CD8-positive, alpha-beta memory T cell (primary cell): ENCODE measurements at regions not wholly inside any gene's neighbourhood (a gene's known extent, or its start where the extent isn't known, plus 50 kb on each side); places are given as distances from the start of the nearest gene placed in this dataset.

ENCODE experiments used
- CTCF ChIA-PET: fragments of 350-600 bp; sonication (Branson Sonifier 250); formaldehyde crosslinking; loops from one replicate; lab custom pipeline; 2021; ENCODE audit warnings: antibody characterized with exemption; lab: Charles Lee
- POLR2A ChIA-PET: fragments of 350-600 bp; sonication (Branson Sonifier 250); formaldehyde crosslinking; loops from one replicate; lab custom pipeline; 2021; ENCODE audit warnings: antibody characterized with exemption; lab: Charles Lee
- DNase-seq, 5 donors: peaks; one replicate each; pipeline versions ENCODE4 v3.0.0 to v3.0.0-alpha.2; 2020 to 2022; ENCODE audit warnings: mixed read lengths in 1 of 5
- H3K27ac ChIP-seq: one replicate; pipeline ENCODE4 v1.7.0; 2013; ENCODE audit warnings: low read depth, mild to moderate bottlenecking, low read length, moderate library complexity
- H3K27me3 ChIP-seq: 2 replicates; pipeline ENCODE4 v1.7.0; 2013; ENCODE audit warnings: low read length, mild to moderate bottlenecking; ENCODE audit not compliant: insufficient read depth, poor library complexity, severe bottlenecking
- H3K36me3 ChIP-seq: 2 replicates; pipeline ENCODE4 v1.7.0; 2013; ENCODE audit warnings: mild to moderate bottlenecking, low read length, moderate library complexity; ENCODE audit not compliant: insufficient read depth
- H3K4me1 ChIP-seq: 2 replicates; pipeline ENCODE4 v1.7.0; 2013; ENCODE audit warnings: mild to moderate bottlenecking, low read length, moderate library complexity; ENCODE audit not compliant: insufficient read depth
- H3K4me3 ChIP-seq: 2 replicates; pipeline ENCODE4 v1.7.0; 2013; ENCODE audit warnings: mild to moderate bottlenecking, low read length
- H3K9me3 ChIP-seq: 2 replicates; pipeline ENCODE4 v1.7.0; 2013; ENCODE audit warnings: mild to moderate bottlenecking, low read length
- H3K27ac Mint-ChIP-seq, 8 donors: one replicate each; pipeline ENCODE4 v1.8.0; 2020 to 2021; ENCODE audit warnings: mixed read lengths in 8 of 8, mild to moderate bottlenecking in 6 of 8, inconsistent platforms in 3 of 8, moderate library complexity in 3 of 8
- H3K27me3 Mint-ChIP-seq, 2 donors: one replicate each; pipeline ENCODE4 v1.8.0; 2020 to 2021; ENCODE audit warnings: mixed read lengths in 2 of 2, mild to moderate bottlenecking in 1 of 2, moderate library complexity in 1 of 2
- H3K36me3 Mint-ChIP-seq, 3 donors: one replicate each; pipeline ENCODE4 v1.8.0; 2020 to 2021; ENCODE audit warnings: mixed read lengths in 3 of 3, inconsistent platforms in 1 of 3, mild to moderate bottlenecking in 1 of 3
- H3K4me1 Mint-ChIP-seq, 3 donors: one replicate each; pipeline ENCODE4 v1.8.0; 2020 to 2021; ENCODE audit warnings: mixed read lengths in 3 of 3, inconsistent platforms in 1 of 3, mild to moderate bottlenecking in 1 of 3
- H3K4me3 Mint-ChIP-seq, 7 donors: one replicate each; pipeline ENCODE4 v1.8.0; 2020 to 2021; ENCODE audit warnings: mixed read lengths in 7 of 7, mild to moderate bottlenecking in 6 of 7, moderate library complexity in 4 of 7, inconsistent platforms in 2 of 7
- H3K9me3 Mint-ChIP-seq, 5 donors: one replicate each; pipeline ENCODE4 v1.8.0; 2020 to 2022; ENCODE audit warnings: mixed read lengths in 5 of 5, mild to moderate bottlenecking in 3 of 5, moderate library complexity in 2 of 5, inconsistent platforms in 1 of 5

DNA sequence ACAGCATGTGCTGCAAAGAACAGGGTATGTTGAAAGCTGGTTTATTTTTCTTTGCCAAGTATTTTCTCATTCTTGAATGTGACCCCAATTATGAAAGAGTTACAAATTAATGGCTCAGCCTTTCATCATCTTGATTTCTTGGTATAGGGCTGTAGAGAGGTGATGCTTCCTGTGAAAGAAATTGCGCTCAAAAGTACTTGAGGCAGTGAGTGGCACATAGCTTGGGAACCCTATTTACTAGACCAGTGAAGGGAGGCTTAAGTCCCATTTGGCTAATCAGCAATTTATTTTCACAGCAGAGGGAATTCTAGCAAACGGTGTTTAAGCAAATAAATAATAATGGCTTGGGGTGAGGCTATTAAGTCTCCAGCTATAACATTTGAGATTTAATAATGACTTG is 153.9 kb upstream of the MIS18BP1 start:
- Mint-ChIP-seq H3K9me3 (peaks cover 3 to 7% (median 6%) of the 10 kb centered on the region in 5 donors), H3K4me3 (no peak overlapping the region), H3K27me3 (no peaks in the 10 kb centered on the region), H3K27ac (no peak overlapping the region), H3K4me1 (no peaks in the 10 kb centered on the region), H3K36me3 (no peaks in the 10 kb centered on the region)
- no peak overlapping the region for H3K4me3 ChIP-seq
- no peak overlapping the region for H3K27ac ChIP-seq
- no peak for DNase-seq
- H3K4me1 ChIP-seq, result no peaks in the 10 kb centered on the region
- POLR2A ChIA-PET, result no interaction called here
- CTCF ChIA-PET, result no interaction called here
- H3K9me3 ChIP-seq, result no peaks in the 10 kb centered on the region
- no peaks in the 10 kb centered on the region for H3K36me3 ChIP-seq
- H3K27me3 ChIP-seq, result no peaks in the 10 kb centered on the region

DNA sequence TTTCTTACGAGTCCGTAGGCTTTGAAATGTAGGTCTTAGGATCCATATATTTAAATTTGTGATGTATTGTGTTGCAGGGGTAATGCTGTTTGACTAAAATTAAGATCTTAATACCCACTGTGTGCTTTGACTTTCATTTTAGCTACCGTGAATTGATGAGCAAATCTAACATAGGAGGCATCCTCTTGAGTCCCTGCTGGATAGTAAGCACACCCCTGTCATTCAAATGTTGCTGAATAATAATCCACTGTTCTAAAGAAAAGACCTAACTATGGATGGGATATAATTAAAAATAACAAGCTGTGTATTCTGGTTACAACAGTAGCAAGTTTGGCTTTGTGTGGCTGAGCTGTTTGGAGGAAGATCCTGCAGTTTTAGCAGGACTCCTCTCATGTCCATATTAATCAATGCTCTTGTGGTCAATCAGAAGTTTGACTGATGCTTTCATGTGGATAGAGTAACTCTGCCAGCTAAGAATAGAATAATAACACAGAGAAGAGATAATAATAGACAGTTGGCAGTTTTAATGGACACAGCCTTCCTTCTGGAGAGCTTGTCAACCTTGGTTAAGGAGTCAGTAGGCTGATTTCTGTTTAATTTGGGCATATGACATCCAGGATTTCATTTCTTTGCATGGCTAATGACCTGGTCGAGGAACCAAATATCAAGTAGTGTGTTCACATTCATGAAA is 148.1 kb upstream of the MIS18BP1 start:
- peaks cover 0 to 3% (median 0%) of the 10 kb centered on the region in 5 donors for H3K9me3 Mint-ChIP-seq
- no peak overlapping the region for H3K27ac ChIP-seq
- no peaks in the 10 kb centered on the region for H3K27me3 Mint-ChIP-seq
- no peaks in the 10 kb centered on the region for H3K9me3 ChIP-seq
- no peak overlapping the region for H3K27ac Mint-ChIP-seq
- no peaks in the 10 kb centered on the region for H3K4me1 Mint-ChIP-seq
- H3K36me3 ChIP-seq, result no peaks in the 10 kb centered on the region
- no peaks in the 10 kb centered on the region for H3K4me1 ChIP-seq
- no peaks in the 10 kb centered on the region for H3K27me3 ChIP-seq
- no peak overlapping the region for H3K4me3 Mint-ChIP-seq
- H3K4me3 ChIP-seq, result no peak overlapping the region
- H3K36me3 Mint-ChIP-seq, result no peaks in the 10 kb centered on the region
- CTCF ChIA-PET, result no interaction called here
- no peak for DNase-seq
- POLR2A ChIA-PET, result no interaction called here

DNA sequence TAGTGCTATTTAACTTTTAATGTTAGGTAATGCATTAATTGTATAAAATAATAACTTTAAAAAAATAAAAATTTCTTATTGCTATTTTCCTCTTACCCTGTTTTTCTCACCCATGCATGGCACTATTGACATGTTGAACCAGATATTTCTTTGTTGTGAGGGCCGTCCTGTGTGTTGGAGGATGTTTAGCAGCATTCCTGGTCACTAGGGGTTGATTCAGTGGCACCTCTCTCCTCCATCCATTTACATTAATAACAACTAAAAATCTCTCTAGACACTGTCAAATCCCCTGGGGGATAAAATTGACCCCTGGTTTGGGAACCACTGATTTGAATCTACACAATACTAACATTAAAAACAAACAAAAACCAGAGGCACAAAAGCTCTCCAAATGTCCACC is 147.5 kb upstream of the MIS18BP1 start:
- Histone ChIP-seq H3K4me1 (no peaks in the 10 kb centered on the region), H3K36me3 (no peaks in the 10 kb centered on the region), H3K9me3 (no peaks in the 10 kb centered on the region), H3K27ac (no peak overlapping the region), H3K27me3 (no peaks in the 10 kb centered on the region), H3K4me3 (no peak overlapping the region)
- Mint-ChIP-seq H3K27ac (no peak overlapping the region), H3K4me1 (no peaks in the 10 kb centered on the region), H3K9me3 (peaks cover 0 to 3% (median 1%) of the 10 kb centered on the region in 5 donors), H3K4me3 (no peak overlapping the region), H3K27me3 (no peaks in the 10 kb centered on the region), H3K36me3 (no peaks in the 10 kb centered on the region)
- no peak for DNase-seq
- ChIA-PET POLR2A (no interaction called here), CTCF (no interaction called here)

DNA sequence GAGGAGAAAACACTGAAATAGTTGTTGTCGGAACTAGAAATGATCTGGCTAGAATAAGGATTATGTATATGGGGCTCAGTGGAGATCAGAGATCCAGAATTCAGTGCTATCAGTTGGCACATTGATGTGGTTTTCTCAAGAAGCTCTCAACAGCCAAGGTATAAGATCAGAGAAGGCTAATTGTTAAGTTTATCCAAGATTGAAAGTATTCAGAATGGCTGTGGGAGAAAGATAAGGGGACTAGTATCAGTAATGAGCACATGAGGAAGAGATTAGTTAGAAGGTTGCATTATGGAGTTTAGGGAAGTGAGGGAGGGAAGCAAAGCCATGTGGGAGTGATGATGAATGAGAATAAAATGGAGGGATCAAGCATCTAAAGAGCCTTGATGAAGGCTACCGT is 128.1 kb upstream of the MIS18BP1 start:
- no peak overlapping the region for H3K27ac ChIP-seq
- no peaks in the 10 kb centered on the region for H3K27me3 ChIP-seq
- POLR2A ChIA-PET, result no interaction called here
- Mint-ChIP-seq H3K27ac (no peak overlapping the region), H3K27me3 (no peaks in the 10 kb centered on the region), H3K9me3 (peaks cover 0 to 2% (median 0%) of the 10 kb centered on the region in 5 donors), H3K4me1 (no peaks in the 10 kb centered on the region), H3K36me3 (no peaks in the 10 kb centered on the region), H3K4me3 (no peak overlapping the region)
- H3K4me3 ChIP-seq, result no peak overlapping the region
- H3K4me1 ChIP-seq, result no peaks in the 10 kb centered on the region
- no peak for DNase-seq
- CTCF ChIA-PET, result no interaction called here
- no peaks in the 10 kb centered on the region for H3K36me3 ChIP-seq
- no peaks in the 10 kb centered on the region for H3K9me3 ChIP-seq

DNA sequence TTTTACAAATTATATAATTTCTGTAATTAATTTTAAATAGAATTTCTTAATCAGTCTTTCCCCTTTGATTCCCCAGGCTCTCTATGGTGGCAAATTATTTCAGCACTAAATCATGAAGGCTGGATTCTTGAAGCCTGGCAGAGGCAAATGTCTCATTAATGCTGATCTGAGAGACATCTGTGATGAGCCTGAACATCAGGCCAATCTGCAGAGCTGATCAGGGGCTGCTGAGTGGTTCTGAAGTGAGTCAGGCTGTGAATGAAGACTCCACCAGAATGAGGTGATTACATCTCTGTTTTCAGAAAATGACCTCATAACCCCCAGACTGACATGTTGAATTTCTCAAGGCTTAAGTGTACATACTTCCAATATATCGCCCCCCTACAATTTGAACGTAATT is 124.2 kb upstream of the MIS18BP1 start:
- Mint-ChIP-seq H3K4me1 (no peaks in the 10 kb centered on the region), H3K4me3 (no peak overlapping the region), H3K9me3 (no peaks in the 10 kb centered on the region), H3K27ac (no peak overlapping the region), H3K36me3 (no peaks in the 10 kb centered on the region), H3K27me3 (no peaks in the 10 kb centered on the region)
- H3K4me3 ChIP-seq, result no peak overlapping the region
- H3K9me3 ChIP-seq, result no peaks in the 10 kb centered on the region
- DNase-seq, result no peak
- H3K36me3 ChIP-seq, result no peaks in the 10 kb centered on the region
- H3K27ac ChIP-seq, result no peak overlapping the region
- POLR2A ChIA-PET, result no interaction called here
- no peaks in the 10 kb centered on the region for H3K27me3 ChIP-seq
- no peaks in the 10 kb centered on the region for H3K4me1 ChIP-seq
- CTCF ChIA-PET, result no interaction called here

GRCh38 chr14:45373877-45374276 is 120.9 kb upstream of the MIS18BP1 start:
- no peak overlapping the region for H3K27ac Mint-ChIP-seq
- H3K9me3 Mint-ChIP-seq, result no peaks in the 10 kb centered on the region
- POLR2A ChIA-PET, result no interaction called here

DNA sequence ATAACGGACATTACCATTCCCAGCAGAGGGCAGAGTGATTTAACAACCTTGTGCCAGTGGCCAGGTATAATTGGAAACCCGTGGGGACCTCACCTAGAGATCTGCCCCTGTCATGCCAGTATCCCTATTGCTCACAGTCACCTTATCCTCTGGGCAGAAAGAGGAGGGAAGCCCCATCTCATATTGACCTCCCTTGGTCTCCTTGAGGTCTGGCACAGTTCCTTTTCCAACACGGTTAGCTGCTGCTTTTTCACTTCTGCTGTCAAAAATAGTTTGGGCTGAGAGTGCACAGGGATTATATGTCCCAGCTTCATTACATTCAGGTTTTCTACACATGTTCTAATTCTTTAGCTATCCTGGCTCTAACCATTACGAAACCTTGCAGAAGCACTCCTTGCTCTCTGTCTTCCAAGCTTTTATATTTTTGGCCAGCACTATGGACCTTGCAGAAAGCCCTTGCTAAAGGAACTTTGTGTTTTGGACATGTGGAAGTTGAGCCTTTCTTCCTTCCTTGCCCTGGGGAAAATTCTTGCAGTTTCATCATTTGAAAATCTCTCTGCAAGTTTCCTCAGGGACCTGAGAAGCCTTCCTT is 111.7 kb upstream of the MIS18BP1 start:
- ChIA-PET CTCF (no interaction called here), POLR2A (no interaction called here)
- Mint-ChIP-seq H3K27me3 (peaks cover 0 to 3% of the 10 kb centered on the region in 2 donors), H3K4me3 (no peak overlapping the region), H3K4me1 (no peaks in the 10 kb centered on the region), H3K9me3 (peaks cover 0 to 2% (median 0%) of the 10 kb centered on the region in 5 donors), H3K36me3 (no peaks in the 10 kb centered on the region), H3K27ac (no peak overlapping the region)
- H3K9me3 ChIP-seq, result no peaks in the 10 kb centered on the region
- H3K4me1 ChIP-seq, result no peaks in the 10 kb centered on the region
- H3K4me3 ChIP-seq, result no peak overlapping the region
- no peaks in the 10 kb centered on the region for H3K36me3 ChIP-seq
- no peak for DNase-seq
- no peak overlapping the region for H3K27ac ChIP-seq
- no peaks in the 10 kb centered on the region for H3K27me3 ChIP-seq

More at GRCh38 chr14:45373877-45374276, 120.9 kb upstream of the MIS18BP1 start:
- Mint-ChIP-seq H3K27me3 (no peaks in the 10 kb centered on the region), H3K36me3 (no peaks in the 10 kb centered on the region), H3K4me1 (no peaks in the 10 kb centered on the region), H3K4me3 (no peak overlapping the region)
- DNase-seq, result no peak
- H3K9me3 ChIP-seq, result no peaks in the 10 kb centered on the region
- no peaks in the 10 kb centered on the region for H3K27me3 ChIP-seq
- H3K36me3 ChIP-seq, result no peaks in the 10 kb centered on the region
- CTCF ChIA-PET, result no interaction called here
- H3K4me1 ChIP-seq, result no peaks in the 10 kb centered on the region
- H3K27ac ChIP-seq, result no peak overlapping the region
- H3K4me3 ChIP-seq, result no peak overlapping the region

DNA sequence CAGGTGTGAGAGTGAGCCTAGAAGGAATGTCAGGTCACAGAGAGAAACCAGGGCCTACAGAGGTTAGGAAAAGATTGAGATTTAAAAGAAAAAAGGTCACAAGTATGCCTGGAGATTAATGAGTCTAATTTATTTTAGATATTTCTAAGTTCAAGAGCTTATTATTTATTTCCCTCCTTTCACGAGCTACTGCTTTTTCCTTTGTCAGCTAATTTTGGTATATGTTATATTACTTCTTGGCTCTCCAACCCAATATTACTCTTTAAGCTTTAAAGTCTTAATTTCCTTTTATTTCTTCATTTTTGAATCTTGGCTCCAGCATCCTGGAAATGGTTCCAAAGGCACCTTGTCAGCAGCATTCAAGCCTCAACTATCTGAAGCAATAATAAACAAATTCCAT is 109.5 kb upstream of the MIS18BP1 start:
- Mint-ChIP-seq H3K27ac (no peak overlapping the region), H3K36me3 (no peaks in the 10 kb centered on the region), H3K27me3 (peaks cover 0 to 3% of the 10 kb centered on the region in 2 donors), H3K4me1 (no peaks in the 10 kb centered on the region), H3K9me3 (peaks cover 0 to 2% (median 0%) of the 10 kb centered on the region in 5 donors), H3K4me3 (no peak overlapping the region)
- no peak for DNase-seq
- no peaks in the 10 kb centered on the region for H3K27me3 ChIP-seq
- no peak overlapping the region for H3K4me3 ChIP-seq
- no peaks in the 10 kb centered on the region for H3K4me1 ChIP-seq
- H3K27ac ChIP-seq, result no peak overlapping the region
- H3K36me3 ChIP-seq, result no peaks in the 10 kb centered on the region
- no peaks in the 10 kb centered on the region for H3K9me3 ChIP-seq
- CTCF ChIA-PET, result no interaction called here
- POLR2A ChIA-PET, result no interaction called here
